ENCODE measurements at regions not wholly inside any gene's neighbourhood (a gene's known extent, or its start where the extent isn't known, plus 50 kb on each side); places are given as distances from the start of the nearest gene placed in this dataset.

- in situ Hi-C loops (cut with HindIII; ENCODE audit: extremely low pct_ligation_motif_present, low pct_unique_long_range_greater_than_20kb) (no loop called here), intact Hi-C loops (cut with micrococcal nuclease; ENCODE audit: unreplicated experiment) (no loop called here)
- Histone ChIP-seq H3K4me3 (replicated peaks in 1 of 3; ENCODE audit: insufficient read depth in 1 of 3, low read depth in 2 of 3, low read length in 3 of 3) (no peak overlapping the region), H2AFZ (ENCODE audit: low read length) (no peak overlapping the region), H3K4me1 (ENCODE audit: insufficient read depth, low read length) (no peaks in the 10 kb centered on the region), H3K27ac (ENCODE audit: extremely low read length, insufficient read depth, low read length) (no peak overlapping the region), H3K36me3 (replicated peaks in 1 of 2; ENCODE audit: control insufficient read depth in 1 of 2, insufficient read depth in 2 of 2, low read length in 2 of 2) (no peaks in the 10 kb centered on the region), H3K9ac (ENCODE audit: insufficient read depth, low read depth, low read length) (no peak overlapping the region), H3K9me3 (ENCODE audit: low read length) (no peaks in the 10 kb centered on the region), H3K79me2 (ENCODE audit: insufficient read depth, low read length) (no peaks in the 10 kb centered on the region), H3K4me2 (ENCODE audit: low read depth, low read length) (no peak overlapping the region), H3K27me3 (ENCODE audit: control insufficient read depth in 1 of 2, insufficient read depth in 2 of 2, low read length in 2 of 2) (no peaks in the 10 kb centered on the region), H4K20me1 (ENCODE audit: insufficient read depth, low read length) (no peaks in the 10 kb centered on the region)
- ATAC-seq (no peak), FAIRE-seq (no peak), DNase-seq (ENCODE audit: low spot score) (no peak)
- ChIA-PET CTCF (ENCODE audit: low intra/inter-chr PET ratio, low total read pairs) (no interaction called here), POLR2A (no interaction called here)
- TF ChIP-seq DNMT1 (CRISPR knock-in tag; IDR thresholded peaks at IDR 0.05) (no peak), ZBTB8A (CRISPR knock-in tag; IDR thresholded peaks at IDR 0.05; ENCODE audit: borderline replicate concordance, low read depth) (no peak), ZNF224 (CRISPR knock-in tag; IDR thresholded peaks at IDR 0.05) (no peak), AFF4 (CRISPR knock-in tag; IDR thresholded peaks at IDR 0.05) (no peak), BHLHE40 (IDR thresholded peaks at IDR 0.05; ENCODE audit: low read length) (no peak)
- 10% methylated on average over 6 of the region's 8 CpGs for WGBS (ENCODE audit: low lambda C conversion rate)
- no TSS peak for BruUV-seq (replicated peaks)
Observed at GRCh38 chr4:165677081-165677480, 196.0 kb upstream of the TLL1 start.
